ENCODE measurements at regions not wholly inside any gene's neighbourhood (a gene's known extent, or its start where the extent isn't known, plus 50 kb on each side); places are given as distances from the start of the nearest gene placed in this dataset.

GRCh38 chr6:102313699-102314098 is 920.2 kb downstream of the GRIK2 start:
- DNase-seq (ENCODE audit: extremely low read depth in 1 of 11, low read depth in 9 of 11, low spot score in 4 of 11) = no peak

DNA sequence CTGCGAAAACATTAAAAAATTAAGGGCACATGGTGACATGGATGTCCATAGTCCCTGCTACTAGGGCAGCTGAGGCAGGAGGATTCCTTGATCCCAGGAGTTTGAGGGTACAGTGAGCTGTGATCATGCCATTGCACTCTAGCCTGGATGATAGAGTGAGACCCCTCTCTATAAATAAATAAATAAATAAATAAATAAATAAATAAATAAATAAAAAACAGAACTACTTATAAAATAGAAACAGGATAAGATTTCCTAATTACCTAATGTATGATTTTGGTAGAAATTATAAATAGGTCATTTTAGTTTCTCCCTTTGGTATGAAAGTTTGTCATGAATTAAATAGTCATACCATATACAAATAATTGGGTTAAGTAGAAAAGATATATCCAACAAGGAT is 916.2 kb downstream of the GRIK2 start:
- DNase-seq (ENCODE audit: extremely low read depth in 1 of 11, low read depth in 9 of 11, low spot score in 4 of 11) = no peak

DNA sequence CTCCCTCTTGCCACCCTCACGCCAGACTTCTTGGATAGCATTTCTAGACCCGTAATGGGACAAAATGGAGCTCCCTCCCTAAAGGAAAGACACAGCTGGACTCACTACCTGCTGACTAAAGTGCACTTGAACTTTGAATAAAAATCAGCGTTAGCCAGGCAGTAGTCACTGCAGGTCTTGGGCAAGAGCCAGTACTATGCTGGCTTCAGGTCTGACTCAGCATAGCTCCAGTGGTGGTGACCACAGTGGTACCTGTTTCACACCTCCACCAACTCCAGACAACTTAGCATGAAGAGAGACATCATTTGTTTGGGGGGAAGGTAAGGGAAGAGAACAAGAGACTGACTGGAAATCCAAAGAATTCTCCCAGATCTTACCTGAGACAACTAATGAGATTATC is 906.8 kb downstream of the GRIK2 start:
- no peak for DNase-seq (ENCODE audit: extremely low read depth in 1 of 11, low read depth in 9 of 11, low spot score in 4 of 11)

DNA sequence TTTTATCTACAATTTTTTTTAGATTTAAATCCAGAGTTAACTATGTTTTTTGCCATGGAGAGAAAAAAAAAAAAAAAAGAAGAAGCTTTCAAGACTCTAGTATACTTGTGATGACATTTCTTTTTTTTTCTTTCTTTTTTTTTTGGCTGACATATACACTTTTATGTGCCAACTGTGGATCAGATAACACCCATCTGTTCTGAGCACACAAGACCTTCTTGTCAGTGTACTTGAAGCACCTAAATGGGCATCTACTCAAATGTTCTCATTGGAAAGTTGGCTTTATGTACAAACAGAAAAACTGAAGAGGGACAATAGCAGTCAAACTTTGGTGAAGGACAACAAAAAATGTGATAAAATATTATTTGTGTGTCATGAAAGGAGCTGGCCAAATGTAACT is 904.5 kb downstream of the GRIK2 start:
- DNase-seq (ENCODE audit: extremely low read depth in 1 of 11, low read depth in 9 of 11, low spot score in 4 of 11) = no peak
